HG03025 (cell line): ENCODE measurements at regions not wholly inside any gene's neighbourhood (a gene's known extent, or its start where the extent isn't known, plus 50 kb on each side); places are given as distances from the start of the nearest gene placed in this dataset.
"Not testable (repeated sequence)": the region's sequence is repeated elsewhere in the genome, so short reads cannot be mapped to it uniquely, and the experiment has no call there.

Experiments
- ATAC-seq: cut with Tn5 transposase; IDR thresholded peaks from one replicate; pipeline ENCODE4 v1.9.1; 2021; ENCODE audit warnings: mild to moderate bottlenecking, moderate library complexity; ENCODE audit not compliant: unreplicated experiment, low FRiP score

GRCh38 chr10:4229106-4229505, 444.1 kb upstream of the KLF6 start:
- ATAC-seq: no peak

- no peak for ATAC-seq
These were observed 442.6 kb upstream of the KLF6 start for GRCh38 chr10:4227586-4227985.

- ATAC-seq: no peak
These were observed 442.0 kb upstream of the KLF6 start for GRCh38 chr10:4226941-4227540.

- no peak for ATAC-seq
These were observed 439.2 kb upstream of the KLF6 start for GRCh38 chr10:4224178-4224577.

GRCh38 chr10:4221310-4221709, 436.3 kb upstream of the KLF6 start:
- not testable (repeated sequence) for ATAC-seq

- no peak for ATAC-seq
These were observed 434.9 kb upstream of the KLF6 start for GRCh38 chr10:4219901-4220300.

GRCh38 chr10:4217653-4218052, 432.6 kb upstream of the KLF6 start:
- ATAC-seq: no peak

- no peak for ATAC-seq
These were observed 432.2 kb upstream of the KLF6 start for GRCh38 chr10:4217187-4217586.

- no peak for ATAC-seq
These were observed 431.7 kb upstream of the KLF6 start for GRCh38 chr10:4216726-4217125.

- no peak for ATAC-seq
These were observed 431.1 kb upstream of the KLF6 start for GRCh38 chr10:4215963-4216575.

- ATAC-seq: no peak
These were observed 430.5 kb upstream of the KLF6 start for GRCh38 chr10:4215485-4215884.

GRCh38 chr10:4214908-4215307, 429.9 kb upstream of the KLF6 start:
- ATAC-seq: no peak

- ATAC-seq: no peak
These were observed 428.4 kb upstream of the KLF6 start for GRCh38 chr10:4213441-4213840.

- ATAC-seq: no peak
These were observed 427.2 kb upstream of the KLF6 start for GRCh38 chr10:4212111-4212630.

- ATAC-seq: no peak
These were observed 423.5 kb upstream of the KLF6 start for GRCh38 chr10:4208499-4208898.

- ATAC-seq: no peak
These were observed 420.1 kb upstream of the KLF6 start for GRCh38 chr10:4205113-4205512.

- ATAC-seq: no peak
These were observed 417.9 kb upstream of the KLF6 start for GRCh38 chr10:4202938-4203337.

GRCh38 chr10:4201866-4202825, 417.1 kb upstream of the KLF6 start:
- no peak for ATAC-seq

- no peak for ATAC-seq
These were observed 414.2 kb upstream of the KLF6 start for GRCh38 chr10:4199196-4199595.

GRCh38 chr10:4198216-4198615, 413.2 kb upstream of the KLF6 start:
- ATAC-seq: no peak

GRCh38 chr10:4197676-4198075, 412.7 kb upstream of the KLF6 start:
- ATAC-seq: no peak
